H9 (cell line): ENCODE measurements at regions not wholly inside any gene's neighbourhood (a gene's known extent, or its start where the extent isn't known, plus 50 kb on each side); places are given as distances from the start of the nearest gene placed in this dataset.

Source experiments
- DNase-seq: peaks from one replicate; pipeline ENCODE4 v3.0.0-alpha.2; 2017
- H2AFZ ChIP-seq: one replicate; pipeline ENCODE4 v1.6.1; 2013; ENCODE audit warnings: mild to moderate bottlenecking, low read length, control low read depth, moderate library complexity
- H2AK5ac ChIP-seq: 2 replicates; pipeline ENCODE4 v1.6.1; 2013; ENCODE audit warnings: low read length, control low read depth, mixed read lengths; ENCODE audit not compliant: insufficient read length
- H2BK120ac ChIP-seq: one replicate; pipeline ENCODE4 v1.6.1; 2013; ENCODE audit warnings: low read depth, mild to moderate bottlenecking, low read length, control low read depth, inconsistent platforms; ENCODE audit not compliant: poor library complexity, severe bottlenecking
- H2BK12ac ChIP-seq: 2 replicates; pipeline ENCODE4 v1.6.1; 2013; ENCODE audit warnings: low read length, control low read depth, mixed read lengths, low read depth; ENCODE audit not compliant: insufficient read length
- H2BK15ac ChIP-seq: 2 replicates; pipeline ENCODE4 v1.6.1; 2013; ENCODE audit warnings: low read depth, low read length, control low read depth
- H2BK20ac ChIP-seq: one replicate; pipeline ENCODE4 v1.6.1; 2013; ENCODE audit warnings: low read depth, mild to moderate bottlenecking, low read length, control low read depth, inconsistent platforms; ENCODE audit not compliant: poor library complexity, severe bottlenecking
- H2BK5ac ChIP-seq: 2 replicates; pipeline ENCODE4 v1.6.1; 2013; ENCODE audit warnings: low read length, control low read depth, mixed read lengths; ENCODE audit not compliant: insufficient read length
- H3K14ac ChIP-seq: 2 replicates; pipeline ENCODE4 v1.6.1; 2013; ENCODE audit warnings: low read length, control low read depth; ENCODE audit not compliant: insufficient read depth
- H3K18ac ChIP-seq: 2 replicates; pipeline ENCODE4 v1.6.1; 2013; ENCODE audit warnings: low read depth, mild to moderate bottlenecking, mixed read lengths, low read length, control low read depth; ENCODE audit not compliant: insufficient read length
- H3K23ac ChIP-seq: 2 replicates; pipeline ENCODE4 v1.6.1; 2013; ENCODE audit warnings: low read length, control low read depth, mixed read lengths, low read depth; ENCODE audit not compliant: insufficient read length
- H3K23me2 ChIP-seq: 2 replicates; pipeline ENCODE4 v1.6.1; 2013; ENCODE audit warnings: low read depth, mild to moderate bottlenecking, mixed read lengths, low read length, control low read depth; ENCODE audit not compliant: insufficient read length, poor library complexity, severe bottlenecking
- H3K27ac ChIP-seq: 2 replicates; pipeline ENCODE4 v1.5.1; 2013; ENCODE audit warnings: low read length, control low read depth, mixed read lengths, low read depth; ENCODE audit not compliant: insufficient read length
- H3K27me3 ChIP-seq: 2 replicates; pipeline ENCODE4 v1.6.1; 2013; ENCODE audit warnings: low read length, control low read depth, inconsistent platforms; ENCODE audit not compliant: insufficient read depth
- H3K4ac ChIP-seq: 2 replicates; pipeline ENCODE4 v1.6.1; 2013; ENCODE audit warnings: low read depth, mild to moderate bottlenecking, control low read depth, inconsistent platforms, low read length, moderate library complexity
- H3K4me1 ChIP-seq: 2 replicates; pipeline ENCODE4 v1.6.1; 2013; ENCODE audit warnings: low read length, control low read depth, inconsistent platforms; ENCODE audit not compliant: insufficient read depth
- H3K4me2 ChIP-seq: 2 replicates; pipeline ENCODE4 v1.6.1; 2013; ENCODE audit warnings: low read length, control low read depth, mixed read lengths; ENCODE audit not compliant: insufficient read length, insufficient read depth
- H3K56ac ChIP-seq: 2 replicates; pipeline ENCODE4 v1.6.1; 2013; ENCODE audit warnings: low read depth, mild to moderate bottlenecking, mixed read lengths, low read length, control low read depth; ENCODE audit not compliant: insufficient read length
- H3K79me1 ChIP-seq: 2 replicates; pipeline ENCODE4 v1.6.1; 2013; ENCODE audit warnings: low read depth, mild to moderate bottlenecking, moderate library complexity, low read length, control low read depth, inconsistent platforms; ENCODE audit not compliant: insufficient read depth, poor library complexity, severe bottlenecking
- H3K79me2 ChIP-seq: 2 replicates; pipeline ENCODE4 v1.6.1; 2013; ENCODE audit warnings: low read length, control low read depth, inconsistent platforms; ENCODE audit not compliant: insufficient read depth
- H3K9ac ChIP-seq: 2 replicates; pipeline ENCODE4 v1.6.1; 2013; ENCODE audit warnings: low read length, control low read depth, mixed read lengths; ENCODE audit not compliant: insufficient read length; ENCODE audit errors: extremely low read depth
- H3K9me3 ChIP-seq: one replicate; pipeline ENCODE4 v1.6.1; 2013; ENCODE audit warnings: low read depth, low read length, inconsistent platforms; ENCODE audit not compliant: control insufficient read depth
- H3T11ph ChIP-seq: one replicate; pipeline ENCODE4 v1.6.1; 2013; ENCODE audit warnings: mild to moderate bottlenecking, low read length, control low read depth, inconsistent platforms
- H4K20me1 ChIP-seq: one replicate; pipeline ENCODE4 v1.6.1; 2013; ENCODE audit not compliant: control insufficient read depth, insufficient read length, insufficient read depth
- H4K5ac ChIP-seq: 2 replicates; pipeline ENCODE4 v1.6.1; 2013; ENCODE audit warnings: low read depth, mild to moderate bottlenecking, mixed read lengths, low read length, control low read depth; ENCODE audit not compliant: insufficient read length
- H4K8ac ChIP-seq: replicated peaks from 2 replicates; pipeline ENCODE4 v1.6.1; 2013; ENCODE audit warnings: low read length, control low read depth, mixed read lengths, low read depth; ENCODE audit not compliant: insufficient read length
- H4K91ac ChIP-seq: 2 replicates; pipeline ENCODE4 v1.6.1; 2013; ENCODE audit warnings: low read depth, mild to moderate bottlenecking, moderate library complexity, mixed read lengths, low read length, control low read depth; ENCODE audit not compliant: insufficient read length
- H3K27ac Mint-ChIP-seq, 3 experiments: 2 replicates in 2 of 3; 3 replicates in 1 of 3; pipeline ENCODE4 v1.8.0; 2020 to 2021; ENCODE audit warnings: mixed read lengths in 3 of 3, mild to moderate bottlenecking in 1 of 3, moderate library complexity in 1 of 3
- H3K27me3 Mint-ChIP-seq: 2 replicates; pipeline ENCODE4 v1.8.0; 2021; ENCODE audit warnings: low read depth, mild to moderate bottlenecking, moderate library complexity, mixed read lengths
- H3K36me3 Mint-ChIP-seq, 3 experiments: 2 replicates in 2 of 3; 3 replicates in 1 of 3; pipeline ENCODE4 v1.8.0; 2020 to 2021; ENCODE audit warnings: low read depth in 3 of 3, mixed read lengths in 3 of 3; ENCODE audit not compliant: insufficient read depth in 1 of 3
- H3K4me1 Mint-ChIP-seq, 2 experiments: 2 replicates each; pipeline ENCODE4 v1.8.0; 2020; ENCODE audit warnings: mixed read lengths in 2 of 2
- H3K4me3 Mint-ChIP-seq, 2 experiments: 2 replicates in 1 of 2; 3 replicates in 1 of 2; pipeline ENCODE4 v1.8.0; 2020 to 2021; ENCODE audit warnings: mild to moderate bottlenecking in 2 of 2, mixed read lengths in 2 of 2, moderate library complexity in 1 of 2
- H3K9me3 Mint-ChIP-seq, 2 experiments: 2 replicates in 1 of 2; 3 replicates in 1 of 2; pipeline ENCODE4 v1.8.0; 2020; ENCODE audit warnings: mild to moderate bottlenecking in 2 of 2, mixed read lengths in 2 of 2, moderate library complexity in 1 of 2
- CTCF ChIP-seq: fragments of 200-600 bp; sonication (generic); conservative IDR thresholded peaks from 3 replicates; pipeline ENCODE4 v1.8.0; 2021; ENCODE audit warnings: antibody characterized with exemption, mild to moderate bottlenecking
- WGBS: extraction: QIAGEN DNeasy Blood & Tissue Kit; methylation state at CpG from one replicate; pipeline ENCODE4 v1.1.7; 2013; ENCODE audit warnings: missing lambda C conversion rate, low lambda C conversion rate, mixed read lengths; ENCODE audit not compliant: insufficient read length; ENCODE audit errors: extremely low coverage; 5-methylcytosine and 5-hydroxymethylcytosine counted together

GRCh38 chr22:48256041-48256739, 1493.7 kb downstream of the TBC1D22A start:
- H3K27me3 ChIP-seq, result no peaks in the 10 kb centered on the region; the same call in 1 of the 2 replicates
- no peak overlapping the region for H3K56ac ChIP-seq
- H3K9me3 ChIP-seq, result no peaks in the 10 kb centered on the region
- H2AK5ac ChIP-seq, result no peak overlapping the region
- H3K23ac ChIP-seq, result no peak overlapping the region
- no peak overlapping the region for H2AFZ ChIP-seq
- H3K23me2 ChIP-seq, result no peaks in the 10 kb centered on the region
- H3K9ac ChIP-seq, result no peak overlapping the region
- no peak overlapping the region for H3K4me2 ChIP-seq
- no peak overlapping the region for H2BK15ac ChIP-seq
- no peak overlapping the region for H3K27ac ChIP-seq
- no peaks in the 10 kb centered on the region for H3K79me1 ChIP-seq
- no peak overlapping the region for H3K4ac ChIP-seq
- H2BK20ac ChIP-seq, result no peak overlapping the region
- H3K36me3 Mint-ChIP-seq, result peaks cover 0 to 1% (median 0%) of the 10 kb centered on the region in 3 experiments; a peak in 1 of 7 replicates
- H3K27me3 Mint-ChIP-seq, result peaks cover 15% of the 10 kb centered on the region
- H3K4me1 Mint-ChIP-seq, result peaks cover 14 to 31% of the 10 kb centered on the region in 2 experiments
- H3K27ac Mint-ChIP-seq, result no peak overlapping the region; a peak in 1 of 7 replicates
- TF ChIP-seq CTCF, result no peak
- H3K18ac ChIP-seq, result no peak overlapping the region
- H3K4me3 Mint-ChIP-seq, result no peak overlapping the region
- no CpG with 5 or more reads among the region's 17 CpGs for WGBS
- no peak overlapping the region for H3T11ph ChIP-seq
- H3K14ac ChIP-seq, result peak overlapping the region; percentile 10; the same call in 1 of the 2 replicates
- no peak for DNase-seq
- no peak overlapping the region for H4K91ac ChIP-seq
- H2BK120ac ChIP-seq, result no peak overlapping the region
- H4K8ac ChIP-seq, result no peak overlapping the region
- H2BK5ac ChIP-seq, result no peak overlapping the region
- H3K79me2 ChIP-seq, result no peaks in the 10 kb centered on the region
- no peak overlapping the region for H4K5ac ChIP-seq
- H3K4me1 ChIP-seq, result no peaks in the 10 kb centered on the region; the same call in 1 of the 2 replicates
- H4K20me1 ChIP-seq, result no peaks in the 10 kb centered on the region
- no peak overlapping the region for H2BK12ac ChIP-seq
- peaks cover 0 to 8% of the 10 kb centered on the region in 2 experiments; a peak in 1 of 5 replicates for H3K9me3 Mint-ChIP-seq
